ENCODE measurements at regions not wholly inside any gene's neighbourhood (a gene's known extent, or its start where the extent isn't known, plus 50 kb on each side); places are given as distances from the start of the nearest gene placed in this dataset.
"Not testable (repeated sequence)": the region's sequence is repeated elsewhere in the genome, so short reads cannot be mapped to it uniquely, and the experiment has no call there.

GRCh38 chr2:55780697-55781096 is 87.1 kb upstream of the PNPT1 start:
- DNase-seq, result no peak
- Mint-ChIP-seq H3K4me3 (no peak overlapping the region), H3K27me3 (peaks cover 5% of the 10 kb centered on the region), H3K4me1 (no peaks in the 10 kb centered on the region), H3K9me3 (no peaks in the 10 kb centered on the region), H3K36me3 (ENCODE audit: low read depth) (no peaks in the 10 kb centered on the region), H3K27ac (no peak overlapping the region)
- intact Hi-C loops (cut with micrococcal nuclease), result no loop called here

DNA sequence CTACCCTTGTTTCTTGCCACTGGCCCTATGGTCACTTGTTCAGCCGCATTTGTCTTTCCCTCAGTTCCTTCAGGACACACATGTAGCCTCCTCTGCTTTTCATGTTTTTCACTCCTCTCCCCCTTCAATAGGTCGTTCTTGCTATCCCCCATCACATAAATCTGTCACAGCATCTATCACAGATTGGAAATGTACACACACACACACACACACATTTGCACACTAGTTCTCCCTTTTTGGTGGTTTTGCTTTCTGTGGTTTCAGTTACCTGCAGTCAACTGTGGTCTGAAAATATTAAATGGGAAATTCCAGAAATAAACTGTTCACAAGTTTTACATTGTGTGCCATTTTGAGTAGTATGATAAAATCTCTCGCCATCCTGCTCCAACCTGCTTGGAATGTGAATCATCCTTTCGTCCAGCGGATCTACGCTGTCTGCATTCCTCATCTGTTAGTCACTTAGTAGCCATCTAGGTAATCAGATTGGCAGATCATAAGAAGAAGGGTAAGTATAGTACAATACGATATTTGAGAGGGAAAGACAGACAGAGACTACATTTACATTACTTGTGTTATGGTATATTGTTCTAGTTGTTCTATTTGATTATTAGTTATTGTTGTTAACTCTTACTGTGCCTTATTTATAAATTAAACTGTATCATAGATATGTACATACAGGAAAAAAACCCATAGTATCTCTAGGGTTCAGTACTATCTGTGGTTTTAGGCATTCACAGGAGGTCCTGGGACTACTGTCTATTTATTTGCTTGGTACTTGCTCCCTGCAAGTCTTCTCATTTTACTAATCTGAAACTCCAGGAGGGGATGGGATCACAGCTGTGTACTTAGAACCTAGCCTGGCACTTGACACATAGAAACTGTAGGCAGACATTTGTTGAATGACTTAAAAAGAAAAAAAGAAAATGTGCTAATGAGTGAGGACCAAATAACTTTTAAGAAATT is 86.1 kb upstream of the PNPT1 start:
- no peaks in the 10 kb centered on the region for H3K4me1 Mint-ChIP-seq
- intact Hi-C loops (cut with micrococcal nuclease), result no loop called here
- DNase-seq, result no peak

DNA sequence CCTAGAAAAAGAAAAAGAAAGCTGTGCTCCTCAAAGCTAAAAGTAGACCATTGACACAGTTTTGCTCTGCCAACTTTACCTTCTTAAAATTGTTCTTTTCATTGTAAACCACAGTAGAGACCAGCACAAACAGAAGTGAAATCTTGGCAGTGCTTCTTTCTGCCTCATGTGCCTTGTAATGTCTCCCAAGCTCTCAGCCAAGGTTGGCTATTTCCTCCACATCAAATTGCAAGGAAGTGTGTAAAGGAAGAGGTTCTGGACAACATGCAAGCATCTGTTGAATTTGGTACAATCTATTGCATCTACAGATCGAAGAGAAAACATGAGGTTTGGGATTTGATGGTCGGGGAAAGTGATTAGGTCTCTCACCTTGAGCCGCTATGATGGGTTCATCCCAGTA is 83.3 kb upstream of the PNPT1 start:
- Mint-ChIP-seq H3K27ac (no peak overlapping the region), H3K36me3 (ENCODE audit: low read depth) (no peaks in the 10 kb centered on the region), H3K27me3 (peaks cover 5% of the 10 kb centered on the region), H3K4me1 (no peaks in the 10 kb centered on the region), H3K4me3 (no peak overlapping the region), H3K9me3 (no peaks in the 10 kb centered on the region)
- peak; percentile 2 for DNase-seq
- intact Hi-C loops (cut with micrococcal nuclease), result no loop called here

More for the DNA sequence above, 86.1 kb upstream of the PNPT1 start:
- no peaks in the 10 kb centered on the region for H3K36me3 Mint-ChIP-seq (ENCODE audit: low read depth)
- peaks cover 5% of the 10 kb centered on the region for H3K27me3 Mint-ChIP-seq
- H3K4me3 Mint-ChIP-seq, result no peak overlapping the region
- no peak overlapping the region for H3K27ac Mint-ChIP-seq
- H3K9me3 Mint-ChIP-seq, result no peaks in the 10 kb centered on the region

DNA sequence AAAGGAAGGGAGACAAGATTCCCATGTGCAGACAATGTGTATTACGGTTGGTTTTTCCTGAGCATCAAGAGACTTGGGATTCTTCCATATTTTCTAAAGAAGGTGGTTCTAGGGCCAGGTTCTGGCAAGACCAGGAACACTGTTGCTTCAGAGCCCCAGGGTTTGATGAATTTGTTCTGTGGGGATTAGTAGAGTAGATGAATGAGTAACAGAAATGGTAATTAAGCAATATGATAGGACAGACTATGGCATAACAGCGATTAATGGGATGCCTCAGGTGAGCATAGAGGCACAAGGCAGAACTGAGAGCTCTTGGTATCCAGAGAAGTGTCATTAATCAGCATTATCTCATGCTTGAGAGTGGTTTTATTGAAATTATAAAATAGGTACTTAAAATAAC is 82.8 kb upstream of the PNPT1 start:
- no peak overlapping the region for H3K27ac Mint-ChIP-seq
- no peaks in the 10 kb centered on the region for H3K4me1 Mint-ChIP-seq
- no peak overlapping the region for H3K4me3 Mint-ChIP-seq
- no peaks in the 10 kb centered on the region for H3K36me3 Mint-ChIP-seq (ENCODE audit: low read depth)
- intact Hi-C loops (cut with micrococcal nuclease), result no loop called here
- H3K27me3 Mint-ChIP-seq, result peaks cover 5% of the 10 kb centered on the region
- DNase-seq, result peak; percentile 21
- no peaks in the 10 kb centered on the region for H3K9me3 Mint-ChIP-seq

DNA sequence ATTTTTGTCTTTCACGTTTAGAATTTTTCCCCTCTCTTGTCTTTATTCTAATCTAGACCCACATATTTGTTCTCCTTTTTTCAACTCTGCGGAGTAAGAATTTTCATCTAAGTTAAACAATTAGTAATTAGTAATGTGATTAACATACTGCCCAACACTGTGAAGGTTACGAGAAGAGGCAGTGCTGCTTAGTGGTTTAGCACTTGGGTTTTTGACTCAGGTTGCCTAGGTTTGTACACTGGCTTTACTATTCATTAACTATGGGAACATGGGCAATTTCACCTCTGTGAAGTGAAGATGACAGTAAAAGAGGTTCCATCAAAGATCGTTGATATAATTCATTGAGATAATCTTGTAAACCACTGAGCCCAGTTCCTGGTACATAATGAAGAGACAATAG is 82.2 kb upstream of the PNPT1 start:
- no peaks in the 10 kb centered on the region for H3K4me1 Mint-ChIP-seq
- intact Hi-C loops (cut with micrococcal nuclease), result no loop called here

DNA sequence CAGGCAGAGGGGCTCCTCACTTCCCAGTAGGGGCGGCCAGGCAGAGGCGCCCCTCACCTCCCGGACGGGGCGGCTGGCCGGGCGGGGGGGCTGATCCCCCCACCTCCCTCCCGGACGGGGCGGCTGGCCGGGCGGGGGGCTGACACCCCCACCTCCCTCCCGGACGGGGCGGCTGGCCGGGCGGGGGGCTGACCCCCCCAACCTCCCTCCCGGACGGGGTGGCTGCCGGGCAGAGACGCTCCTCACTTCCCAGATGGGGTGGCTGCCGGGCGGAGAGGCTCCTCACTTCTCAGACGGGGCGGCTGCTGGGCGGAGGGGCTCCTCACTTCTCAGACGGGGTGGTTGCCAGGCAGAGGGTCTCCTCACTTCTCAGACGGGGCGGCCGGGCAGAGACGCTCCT is 80.0 kb upstream of the PNPT1 start:
- H3K27me3 Mint-ChIP-seq; H3K27ac Mint-ChIP-seq; H3K9me3 Mint-ChIP-seq; H3K36me3 Mint-ChIP-seq (ENCODE audit: low read depth); intact Hi-C loops (cut with micrococcal nuclease); H3K4me1 Mint-ChIP-seq; H3K4me3 Mint-ChIP-seq: not testable (repeated sequence)
- peak; percentile 8 for DNase-seq

More for the DNA sequence above, 82.2 kb upstream of the PNPT1 start:
- Mint-ChIP-seq H3K27me3 (peaks cover 5% of the 10 kb centered on the region), H3K36me3 (ENCODE audit: low read depth) (no peaks in the 10 kb centered on the region), H3K4me3 (no peak overlapping the region), H3K9me3 (no peaks in the 10 kb centered on the region), H3K27ac (no peak overlapping the region)
- DNase-seq, result peak; percentile 1

DNA sequence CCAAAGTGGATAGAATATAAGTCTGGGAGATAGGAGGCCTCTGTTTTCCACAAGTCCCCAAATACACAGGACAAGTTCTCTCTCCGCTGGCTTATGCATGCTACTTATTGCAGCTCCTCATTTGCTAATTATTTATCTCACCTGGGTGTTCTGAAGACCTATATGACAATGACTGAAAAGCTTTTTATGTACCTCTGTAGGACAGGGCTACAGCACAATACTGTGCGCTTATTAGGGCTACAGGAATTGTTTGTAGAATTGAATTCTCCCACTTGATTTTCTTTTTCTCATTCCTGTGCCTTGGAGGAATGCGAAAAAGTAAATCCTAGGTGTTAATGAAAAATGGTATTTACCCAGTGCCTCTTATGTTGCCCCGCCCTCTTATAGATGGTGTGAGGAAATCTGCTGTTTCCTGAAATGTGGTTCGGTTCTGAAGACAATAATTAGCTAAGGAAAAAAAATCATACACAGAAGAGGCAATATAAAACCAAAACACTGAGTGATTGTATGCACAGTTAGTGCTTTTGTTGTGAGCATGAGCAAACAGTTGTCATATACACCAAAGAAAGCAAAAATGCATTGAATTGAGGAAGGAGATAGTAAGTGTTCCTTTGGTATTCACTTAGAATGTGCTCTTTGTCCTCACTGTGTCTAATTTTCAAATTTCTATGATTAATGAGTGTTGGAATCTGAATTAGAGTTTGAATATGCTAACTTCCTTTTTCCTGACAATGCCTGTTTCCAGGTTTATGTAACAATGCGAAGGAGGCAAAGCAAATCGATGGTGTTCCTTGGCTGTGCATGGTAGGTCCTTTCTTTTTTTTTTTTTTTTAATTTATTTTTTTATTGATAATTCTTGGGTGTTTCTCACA is 78.7 kb upstream of the PNPT1 start:
- H3K27ac Mint-ChIP-seq, result no peak overlapping the region
- H3K4me1 Mint-ChIP-seq, result no peaks in the 10 kb centered on the region
- no peaks in the 10 kb centered on the region for H3K36me3 Mint-ChIP-seq (ENCODE audit: low read depth)
- intact Hi-C loops (cut with micrococcal nuclease), result no loop called here
- DNase-seq, result peak; percentile 6
- no peaks in the 10 kb centered on the region for H3K27me3 Mint-ChIP-seq
- H3K9me3 Mint-ChIP-seq, result no peaks in the 10 kb centered on the region
- no peak overlapping the region for H3K4me3 Mint-ChIP-seq

DNA sequence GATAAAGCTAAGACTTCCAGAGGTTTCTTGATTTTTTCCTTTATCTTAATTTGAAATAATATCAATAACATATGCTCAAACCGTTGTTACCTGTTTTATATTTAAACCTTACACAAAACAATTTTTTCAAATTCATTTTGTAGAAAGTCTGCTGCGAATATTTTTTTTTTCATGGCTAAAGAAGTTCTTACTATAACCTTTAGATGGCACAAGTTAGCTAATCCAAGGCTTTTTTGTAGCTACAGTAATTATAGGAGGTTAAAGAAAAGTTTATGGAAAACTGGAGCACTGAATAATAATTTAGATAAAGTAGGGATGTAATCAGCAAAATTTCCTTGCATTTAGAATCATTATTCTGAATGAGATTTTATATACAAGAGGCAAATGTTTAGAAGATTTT is 78.0 kb upstream of the PNPT1 start:
- H3K4me3 Mint-ChIP-seq, result no peak overlapping the region
- intact Hi-C loops (cut with micrococcal nuclease), result no loop called here
- H3K36me3 Mint-ChIP-seq (ENCODE audit: low read depth), result no peaks in the 10 kb centered on the region
- DNase-seq, result no peak
- H3K27me3 Mint-ChIP-seq, result no peaks in the 10 kb centered on the region
- no peaks in the 10 kb centered on the region for H3K4me1 Mint-ChIP-seq
- H3K9me3 Mint-ChIP-seq, result no peaks in the 10 kb centered on the region
- H3K27ac Mint-ChIP-seq, result no peak overlapping the region

DNA sequence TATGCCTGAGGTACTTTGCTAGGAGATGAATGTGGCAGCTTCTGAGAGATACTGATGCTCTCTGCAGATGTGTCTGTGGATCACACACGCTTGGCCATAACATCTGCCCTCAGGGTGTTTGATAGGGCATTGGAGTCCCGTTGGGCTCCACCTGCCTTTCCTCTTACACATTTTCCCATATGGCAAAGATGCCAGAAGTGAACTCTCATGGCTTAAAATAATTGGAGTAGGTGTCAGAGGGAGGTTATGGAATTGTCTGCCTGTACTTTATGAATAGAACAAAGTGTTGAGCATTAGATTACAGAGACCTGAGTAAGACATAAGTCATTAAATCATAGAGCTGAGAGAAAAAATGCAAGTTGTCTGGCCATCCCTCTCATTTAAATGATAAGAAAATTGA is 75.3 kb upstream of the PNPT1 start:
- intact Hi-C loops (cut with micrococcal nuclease), result no loop called here
- Mint-ChIP-seq H3K9me3 (no peaks in the 10 kb centered on the region), H3K36me3 (ENCODE audit: low read depth) (no peaks in the 10 kb centered on the region), H3K27ac (no peak overlapping the region), H3K4me1 (no peaks in the 10 kb centered on the region), H3K4me3 (no peak overlapping the region), H3K27me3 (peaks cover 4% of the 10 kb centered on the region)
- peak; percentile 17 for DNase-seq

GRCh38 chr2:55766947-55767346 is 73.3 kb upstream of the PNPT1 start:
- no peaks in the 10 kb centered on the region for H3K9me3 Mint-ChIP-seq

GRCh38 chr2:55765708-55766107 is 72.1 kb upstream of the PNPT1 start:
- H3K27ac Mint-ChIP-seq; H3K9me3 Mint-ChIP-seq; H3K4me1 Mint-ChIP-seq; intact Hi-C loops (cut with micrococcal nuclease); H3K4me3 Mint-ChIP-seq; H3K36me3 Mint-ChIP-seq (ENCODE audit: low read depth); DNase-seq; H3K27me3 Mint-ChIP-seq: not testable (repeated sequence)

More at GRCh38 chr2:55766947-55767346, 73.3 kb upstream of the PNPT1 start:
- Mint-ChIP-seq H3K27me3 (peaks cover 4% of the 10 kb centered on the region), H3K4me3 (no peak overlapping the region), H3K27ac (no peak overlapping the region), H3K4me1 (no peaks in the 10 kb centered on the region), H3K36me3 (ENCODE audit: low read depth) (no peaks in the 10 kb centered on the region)
- intact Hi-C loops (cut with micrococcal nuclease), result no loop called here
- DNase-seq, result no peak

DNA sequence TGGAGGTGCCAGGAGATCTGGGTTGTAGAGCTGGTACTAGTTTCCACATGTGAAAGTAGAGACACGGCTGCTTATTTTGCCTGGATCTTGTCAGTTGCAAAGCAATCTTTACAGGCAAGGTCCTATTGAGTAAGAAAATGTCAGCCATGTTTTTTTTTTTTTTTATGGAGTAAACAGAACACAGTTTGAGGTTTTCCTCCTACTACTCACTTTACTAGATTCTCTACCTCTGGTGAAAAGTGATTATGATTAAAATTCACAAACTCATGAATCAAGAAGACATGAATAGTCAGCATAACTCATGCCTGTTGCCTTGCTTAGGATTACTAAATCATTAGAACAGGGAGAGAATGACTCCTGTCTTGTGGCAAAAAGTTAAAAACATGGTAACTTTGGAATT is 70.1 kb upstream of the PNPT1 start:
- Mint-ChIP-seq H3K4me1 (no peaks in the 10 kb centered on the region), H3K36me3 (ENCODE audit: low read depth) (no peaks in the 10 kb centered on the region), H3K9me3 (no peaks in the 10 kb centered on the region), H3K27ac (no peak overlapping the region), H3K4me3 (no peak overlapping the region), H3K27me3 (peaks cover 7% of the 10 kb centered on the region)
- peak; percentile 12 for DNase-seq
- intact Hi-C loops (cut with micrococcal nuclease), result no loop called here

- no peaks in the 10 kb centered on the region for H3K4me1 Mint-ChIP-seq
- H3K27me3 Mint-ChIP-seq, result peaks cover 7% of the 10 kb centered on the region
- intact Hi-C loops (cut with micrococcal nuclease), result no loop called here
- DNase-seq, result no peak
- no peaks in the 10 kb centered on the region for H3K9me3 Mint-ChIP-seq
- no peak overlapping the region for H3K27ac Mint-ChIP-seq
- no peaks in the 10 kb centered on the region for H3K36me3 Mint-ChIP-seq (ENCODE audit: low read depth)
- H3K4me3 Mint-ChIP-seq, result no peak overlapping the region
Measured at GRCh38 chr2:55761526-55761925, 67.9 kb upstream of the PNPT1 start.

GRCh38 chr2:55761024-55761423 is 67.4 kb upstream of the PNPT1 start:
- H3K27me3 Mint-ChIP-seq, result peaks cover 7% of the 10 kb centered on the region
- H3K27ac Mint-ChIP-seq, result no peak overlapping the region
- intact Hi-C loops (cut with micrococcal nuclease), result no loop called here
- DNase-seq, result no peak
- no peaks in the 10 kb centered on the region for H3K4me1 Mint-ChIP-seq
- no peaks in the 10 kb centered on the region for H3K9me3 Mint-ChIP-seq
- no peak overlapping the region for H3K4me3 Mint-ChIP-seq
- H3K36me3 Mint-ChIP-seq (ENCODE audit: low read depth), result no peaks in the 10 kb centered on the region
